ENCODE measurements at regions not wholly inside any gene's neighbourhood (a gene's known extent, or its start where the extent isn't known, plus 50 kb on each side); places are given as distances from the start of the nearest gene placed in this dataset.
"Not testable (repeated sequence)": the region's sequence is repeated elsewhere in the genome, so short reads cannot be mapped to it uniquely, and the experiment has no call there.

DNA sequence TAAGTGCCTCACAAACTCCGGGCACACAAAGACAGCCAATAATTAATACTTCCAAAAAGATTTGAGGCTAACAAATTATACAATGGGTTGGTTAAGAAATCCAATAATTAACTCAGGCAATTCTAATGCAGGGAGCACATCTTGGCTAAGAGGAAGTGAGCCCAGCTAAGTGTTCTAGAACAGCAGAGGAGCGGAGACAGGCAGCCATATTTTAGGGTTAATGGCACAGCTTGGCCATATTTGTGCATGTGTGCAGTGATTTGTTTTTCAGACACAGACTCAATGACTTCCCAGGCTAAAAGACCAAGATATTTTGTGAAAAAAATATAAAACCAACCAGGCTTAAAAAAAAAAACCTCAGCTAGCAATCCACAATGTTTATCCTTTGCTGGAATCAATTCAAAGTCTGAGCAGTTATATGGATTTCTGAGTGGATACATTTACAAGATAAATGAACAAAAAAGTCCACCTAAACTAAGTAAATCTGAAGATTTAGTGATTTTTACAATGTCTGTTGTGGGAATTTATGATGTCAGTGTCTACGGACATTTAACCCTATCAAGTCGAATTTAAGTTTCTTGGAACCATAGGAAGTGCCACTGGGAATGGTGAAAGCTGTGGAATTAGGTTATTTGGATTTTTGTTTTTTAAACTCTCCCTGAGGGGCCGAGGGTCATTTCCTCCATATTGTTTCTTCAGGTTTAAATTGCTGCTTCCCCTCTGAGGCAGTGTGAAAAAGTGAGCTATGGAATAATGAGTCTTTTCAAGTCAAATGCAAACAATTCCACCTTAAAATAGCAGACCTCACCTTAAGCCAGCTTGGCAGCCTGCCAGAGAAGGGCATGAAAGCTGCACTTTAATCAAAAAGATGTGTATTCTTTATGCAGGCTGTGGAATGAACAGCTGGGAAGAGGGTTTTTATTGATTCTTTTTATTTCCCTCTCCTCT lies 413.7 kb upstream of the TBL1XR1 start:
- no peak for DNase-seq (ENCODE audit: low read depth in 1 of 2, low spot score in 1 of 2)

GRCh38 chr3:177611752-177612334 lies 414.6 kb upstream of the TBL1XR1 start:
- no peak for DNase-seq (ENCODE audit: low read depth in 1 of 2, low spot score in 1 of 2)

DNA sequence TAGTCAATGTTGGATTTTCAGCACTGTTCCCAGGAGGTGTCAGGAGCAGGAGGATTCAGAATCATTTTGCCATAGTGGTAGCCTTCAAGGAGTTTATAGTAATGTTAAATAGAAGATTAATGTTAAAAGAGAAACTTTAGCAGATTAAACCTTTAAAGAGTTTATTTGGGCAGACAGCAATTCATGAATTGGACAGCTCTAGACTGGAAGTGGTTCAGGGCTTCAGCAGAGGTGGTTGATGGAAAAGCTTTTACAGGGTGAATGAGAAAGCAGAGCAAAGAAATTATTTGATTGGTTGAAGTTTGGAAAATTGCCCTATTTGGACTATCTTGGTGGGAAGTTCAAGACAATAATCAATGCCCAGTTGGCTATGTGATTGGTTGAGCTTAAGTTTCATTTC lies 416.6 kb upstream of the TBL1XR1 start:
- no peak for DNase-seq (ENCODE audit: low read depth in 1 of 2, low spot score in 1 of 2)

- no peak for DNase-seq (ENCODE audit: low read depth in 1 of 2, low spot score in 1 of 2)
Measured at GRCh38 chr3:177615015-177615414, 417.7 kb upstream of the TBL1XR1 start.

DNA sequence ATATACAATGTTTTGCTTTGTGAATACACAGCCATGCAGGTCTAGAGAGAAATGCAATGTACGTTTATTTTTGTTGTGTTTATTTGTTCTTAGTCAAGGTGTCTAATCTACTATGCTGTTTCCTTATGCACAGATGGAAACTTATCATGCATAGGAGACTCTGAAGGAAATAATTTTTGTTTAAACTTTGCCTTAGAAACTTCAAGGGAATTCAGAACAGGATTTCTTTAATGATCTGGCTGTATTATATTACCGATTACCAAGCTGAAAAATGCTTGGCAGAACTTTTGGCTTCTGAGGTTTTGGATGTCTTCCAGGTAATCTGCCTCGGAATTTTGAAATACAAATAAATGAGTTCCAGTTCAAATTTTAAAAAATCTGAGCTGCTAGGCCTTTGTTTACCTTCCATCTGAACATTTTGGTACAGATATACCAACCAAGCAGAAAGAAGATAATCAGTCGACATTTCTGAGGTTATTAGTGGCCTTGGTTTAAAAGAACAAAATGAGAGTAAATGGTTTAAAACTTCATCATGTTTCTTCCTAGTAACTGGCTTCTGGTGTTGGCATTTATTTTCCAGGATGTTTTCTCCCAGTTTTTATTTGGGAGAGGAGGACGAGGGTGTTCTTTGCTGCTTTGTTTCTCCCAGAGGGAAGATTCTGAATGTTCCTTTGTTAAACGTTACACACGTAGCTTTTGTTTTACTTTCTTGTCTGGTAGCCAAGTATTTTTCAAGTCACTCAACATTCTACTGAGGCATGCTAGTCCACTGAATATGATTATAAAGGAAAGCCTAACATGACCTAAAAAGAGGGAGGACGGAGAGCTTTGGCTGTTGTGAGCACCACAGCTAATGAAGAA lies 421.8 kb upstream of the TBL1XR1 start:
- DNase-seq (ENCODE audit: low read depth in 1 of 2, low spot score in 1 of 2), result no peak

GRCh38 chr3:177620073-177620472 lies 422.8 kb upstream of the TBL1XR1 start:
- DNase-seq (ENCODE audit: low read depth in 1 of 2, low spot score in 1 of 2), result no peak

DNA sequence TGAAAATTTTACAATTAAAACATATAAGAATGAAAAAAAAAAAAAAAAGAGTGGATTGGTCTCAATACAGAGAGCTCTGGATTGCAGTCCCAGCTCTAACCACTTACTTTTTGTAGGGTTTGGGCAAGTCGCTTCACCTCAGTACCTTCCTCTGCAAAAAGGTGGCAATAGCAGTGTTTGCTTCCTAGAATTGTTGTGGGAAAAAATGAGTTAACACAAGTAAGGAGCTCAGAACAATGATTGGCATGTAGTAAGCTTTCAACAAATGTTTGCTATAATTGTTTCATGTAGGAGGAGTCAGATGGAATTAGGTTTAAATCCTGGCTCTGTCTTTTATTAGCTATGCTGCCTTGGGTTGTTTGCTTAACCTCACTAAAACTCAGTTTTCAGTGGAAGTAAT lies 425.2 kb upstream of the TBL1XR1 start:
- DNase-seq (ENCODE audit: low read depth in 1 of 2, low spot score in 1 of 2), result no peak

- DNase-seq (ENCODE audit: low read depth in 1 of 2, low spot score in 1 of 2), result no peak
Measured at GRCh38 chr3:177622982-177623617, 425.8 kb upstream of the TBL1XR1 start.

DNA sequence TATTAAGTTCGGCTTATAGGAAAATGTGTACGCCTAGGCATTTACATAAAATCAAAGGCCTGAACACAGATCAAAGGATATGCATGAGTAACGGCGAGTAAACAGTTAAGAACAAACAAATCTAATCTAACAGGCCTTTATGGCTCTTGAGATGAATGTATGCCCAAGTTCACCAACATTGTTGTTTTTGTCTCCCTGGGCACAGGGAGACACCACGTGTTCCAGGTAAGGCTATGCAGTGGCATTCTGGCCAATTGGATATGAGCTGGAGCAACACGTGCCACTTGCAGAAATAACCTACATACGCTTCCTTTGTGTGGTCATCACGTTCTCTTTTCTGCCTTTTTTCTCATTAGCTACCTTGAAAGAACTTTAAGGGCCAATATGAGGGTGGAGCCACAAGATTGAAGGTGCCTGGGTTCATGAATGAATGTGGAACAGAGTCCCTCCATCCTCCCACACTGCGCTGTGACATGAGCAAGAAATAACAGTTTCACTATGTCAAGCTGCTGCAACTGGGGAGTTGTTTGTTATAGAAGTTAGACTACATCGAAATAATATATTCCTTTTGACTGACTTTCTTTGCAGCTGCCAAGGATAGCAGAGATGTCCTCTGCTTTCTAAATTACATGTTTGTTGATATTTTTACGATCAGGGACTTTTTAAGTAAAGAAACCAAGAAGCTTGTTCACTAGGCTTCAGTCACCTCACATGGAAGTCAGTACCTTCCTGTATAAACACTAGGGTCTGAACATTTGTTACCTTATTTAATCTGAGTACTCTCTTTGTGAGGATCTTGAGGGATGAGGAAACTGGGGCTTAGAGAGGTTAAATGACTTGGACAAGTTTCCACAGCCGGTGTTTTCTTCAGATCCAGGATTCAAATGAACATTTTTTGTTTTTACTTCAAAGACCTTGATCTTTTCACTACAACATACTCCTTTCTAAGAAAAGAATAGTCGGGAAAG lies 427.5 kb upstream of the TBL1XR1 start:
- DNase-seq (ENCODE audit: low read depth in 1 of 2, low spot score in 1 of 2), result no peak

- no peak for DNase-seq (ENCODE audit: low read depth in 1 of 2, low spot score in 1 of 2)
Measured at GRCh38 chr3:177626045-177626444, 428.8 kb upstream of the TBL1XR1 start.

DNA sequence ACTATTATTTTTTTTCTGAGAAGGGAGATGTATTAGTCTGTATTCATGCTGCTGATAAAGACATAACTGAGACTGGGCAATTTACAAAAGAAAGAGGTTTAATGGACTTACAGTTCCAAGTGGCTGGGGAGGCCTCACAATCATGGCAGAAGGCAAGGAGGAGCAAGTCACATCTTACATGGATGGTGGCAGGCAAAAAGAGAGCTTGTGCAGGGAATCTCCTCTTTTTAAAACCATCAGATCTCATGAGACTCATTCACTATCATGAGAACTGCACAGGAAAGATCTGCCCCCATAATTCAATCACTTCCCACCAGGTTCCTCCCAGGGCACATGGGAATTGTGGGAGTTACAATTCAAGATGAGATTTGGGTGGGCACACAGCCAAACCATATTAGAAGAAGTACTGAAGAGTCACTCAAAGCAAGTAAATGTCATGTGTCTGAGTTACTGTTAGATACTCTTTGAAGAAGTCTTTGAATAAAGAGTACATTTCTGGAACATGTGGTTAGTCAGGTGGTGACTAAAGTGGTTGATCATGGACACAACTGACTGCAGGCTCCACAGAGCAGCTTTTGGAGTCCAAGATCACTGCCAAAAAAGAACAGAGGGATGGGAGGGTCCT lies 430.9 kb upstream of the TBL1XR1 start:
- DNase-seq (ENCODE audit: low read depth in 1 of 2, low spot score in 1 of 2), result not testable (repeated sequence)

GRCh38 chr3:177629276-177629675 lies 432.0 kb upstream of the TBL1XR1 start:
- no peak for DNase-seq (ENCODE audit: low read depth in 1 of 2, low spot score in 1 of 2)

GRCh38 chr3:177633671-177634207 lies 436.5 kb upstream of the TBL1XR1 start:
- DNase-seq (ENCODE audit: low read depth in 1 of 2, low spot score in 1 of 2), result no peak

GRCh38 chr3:177635601-177636106 lies 438.4 kb upstream of the TBL1XR1 start:
- DNase-seq (ENCODE audit: low read depth in 1 of 2, low spot score in 1 of 2), result not testable (repeated sequence)

DNA sequence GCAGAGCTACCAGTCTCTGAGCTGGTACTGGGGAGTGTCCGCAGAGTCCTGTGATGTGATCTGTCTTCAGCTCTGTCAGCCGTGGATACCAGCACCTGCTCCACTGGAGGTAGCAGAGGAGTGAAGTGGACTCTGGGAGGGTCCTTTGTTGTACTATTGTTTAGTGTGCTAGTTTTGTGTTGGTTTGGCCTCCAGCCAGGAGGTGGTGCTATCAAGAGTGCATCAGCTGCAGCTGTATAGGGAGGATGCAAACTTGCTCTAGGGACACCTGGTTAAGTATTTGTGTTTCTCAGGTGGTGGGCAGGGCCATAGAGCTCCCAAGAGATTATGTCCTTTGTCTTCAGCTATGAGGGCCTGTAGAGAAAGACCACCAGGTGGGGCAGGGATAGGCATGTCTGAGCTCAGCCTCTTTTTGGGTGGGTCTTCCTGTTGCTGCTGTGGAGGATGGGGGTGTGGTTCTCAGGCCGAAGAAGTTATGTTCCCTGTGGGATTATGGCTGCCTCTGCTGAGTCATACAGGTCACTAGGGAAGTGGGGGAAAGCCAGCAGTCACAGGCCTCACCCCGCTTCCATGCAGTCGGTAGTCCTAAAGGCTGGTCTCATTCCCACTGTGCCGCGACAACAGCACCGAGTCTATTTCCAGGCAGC lies 443.2 kb upstream of the TBL1XR1 start:
- no peak for DNase-seq (ENCODE audit: low read depth in 1 of 2, low spot score in 1 of 2)

GRCh38 chr3:177641206-177641605 lies 443.9 kb upstream of the TBL1XR1 start:
- DNase-seq (ENCODE audit: low read depth in 1 of 2, low spot score in 1 of 2), result no peak

GRCh38 chr3:177642042-177642803 lies 444.9 kb upstream of the TBL1XR1 start:
- no peak for DNase-seq (ENCODE audit: low read depth in 1 of 2, low spot score in 1 of 2)

DNA sequence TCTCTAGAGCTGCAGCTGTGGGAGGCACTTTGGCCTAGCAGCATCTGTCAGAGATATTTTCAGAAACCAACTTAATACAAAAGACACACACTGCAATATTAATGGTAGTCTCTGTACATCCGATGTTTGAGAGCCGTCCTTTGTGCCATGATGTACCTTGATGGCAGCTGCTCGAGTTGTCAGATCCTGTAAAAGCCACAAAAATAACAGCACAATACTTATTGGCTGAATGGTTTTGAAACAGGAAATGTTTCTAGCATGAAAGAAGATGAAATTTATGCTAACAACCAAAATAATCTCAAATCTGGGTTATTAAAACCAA lies 445.5 kb upstream of the TBL1XR1 start:
- no peak for DNase-seq (ENCODE audit: low read depth in 1 of 2, low spot score in 1 of 2)
